ENCODE measurements at regions not wholly inside any gene's neighbourhood (a gene's known extent, or its start where the extent isn't known, plus 50 kb on each side); places are given as distances from the start of the nearest gene placed in this dataset.
"Not testable (repeated sequence)": the region's sequence is repeated elsewhere in the genome, so short reads cannot be mapped to it uniquely, and the experiment has no call there.

- DNase-seq (ENCODE audit: low spot score), result no peak
These were observed 408.3 kb upstream of the MAF start for GRCh38 chr16:80008857-80009256.

GRCh38 chr16:80007231-80007630 lies 406.7 kb upstream of the MAF start:
- no peak for DNase-seq (ENCODE audit: low spot score)

- DNase-seq (ENCODE audit: low spot score), result no peak
These were observed 406.0 kb upstream of the MAF start for GRCh38 chr16:80006241-80007215.

- no peak for DNase-seq (ENCODE audit: low spot score)
These were observed 403.6 kb upstream of the MAF start for GRCh38 chr16:80004113-80004512.

- DNase-seq (ENCODE audit: low spot score), result no peak
These were observed 401.7 kb upstream of the MAF start for GRCh38 chr16:80002261-80002660.

- DNase-seq (ENCODE audit: low spot score), result no peak
These were observed 397.6 kb upstream of the MAF start for GRCh38 chr16:79998143-79998542.

GRCh38 chr16:79997257-79997656 lies 396.7 kb upstream of the MAF start:
- peak; percentile 15 for DNase-seq (ENCODE audit: low spot score)

GRCh38 chr16:79996321-79996720 lies 395.8 kb upstream of the MAF start:
- no peak for DNase-seq (ENCODE audit: low spot score)

GRCh38 chr16:79995315-79995714 lies 394.8 kb upstream of the MAF start:
- DNase-seq (ENCODE audit: low spot score), result no peak

GRCh38 chr16:79994418-79994817 lies 393.9 kb upstream of the MAF start:
- DNase-seq (ENCODE audit: low spot score), result no peak

- no peak for DNase-seq (ENCODE audit: low spot score)
These were observed 393.2 kb upstream of the MAF start for GRCh38 chr16:79993629-79994209.

- DNase-seq (ENCODE audit: low spot score), result no peak
These were observed 391.4 kb upstream of the MAF start for GRCh38 chr16:79991969-79992368.

GRCh38 chr16:79988721-79989220 lies 388.2 kb upstream of the MAF start:
- no peak for DNase-seq (ENCODE audit: low spot score)

GRCh38 chr16:79988089-79988488 lies 387.6 kb upstream of the MAF start:
- no peak for DNase-seq (ENCODE audit: low spot score)

GRCh38 chr16:79986352-79986751 lies 385.8 kb upstream of the MAF start:
- no peak for DNase-seq (ENCODE audit: low spot score)

- DNase-seq (ENCODE audit: low spot score), result no peak
These were observed 385.1 kb upstream of the MAF start for GRCh38 chr16:79985606-79986005.

- DNase-seq (ENCODE audit: low spot score), result not testable (repeated sequence)
These were observed 383.6 kb upstream of the MAF start for GRCh38 chr16:79984149-79984548.

- no peak for DNase-seq (ENCODE audit: low spot score)
These were observed 382.3 kb upstream of the MAF start for GRCh38 chr16:79982862-79983261.

- no peak for DNase-seq (ENCODE audit: low spot score)
These were observed 381.8 kb upstream of the MAF start for GRCh38 chr16:79982361-79982760.

- no peak for DNase-seq (ENCODE audit: low spot score)
These were observed 381.3 kb upstream of the MAF start for GRCh38 chr16:79981814-79982213.

- peak; percentile 19 for DNase-seq (ENCODE audit: low spot score)
These were observed 380.3 kb upstream of the MAF start for GRCh38 chr16:79980650-79981521.

Data from kidney capillary endothelial cell (primary cell).